Kidney (tissue), 13 donors: ENCODE measurements at regions not wholly inside any gene's neighbourhood (a gene's known extent, or its start where the extent isn't known, plus 50 kb on each side); places are given as distances from the start of the nearest gene placed in this dataset.
A peak's percentile ranks its signal among the peaks of the same experiment; 100 is the strongest.

ENCODE experiments used
- DNase-seq, 5 donors: peaks; one replicate each; pipeline ENCODE4 v3.0.0-alpha.2; 2013 to 2020
- FAIRE-seq: peaks from 2 replicates; lab custom pipeline; 2012; peaks lifted over from hg19 to GRCh38; lab: Jason Lieb, UNC
- H3K27ac ChIP-seq, 2 donors: one replicate each; pipeline ENCODE4 v1.7.0; 2013; ENCODE audit warnings: low read depth in 2 of 2, low read length in 2 of 2, inconsistent platforms in 1 of 2
- H3K27me3 ChIP-seq: one replicate; pipeline ENCODE4 v1.7.1; 2013; ENCODE audit warnings: low read length, inconsistent platforms; ENCODE audit not compliant: control insufficient read depth, insufficient read depth
- H3K36me3 ChIP-seq, 3 donors: one replicate each; pipeline versions ENCODE4 v1.7.0 to v1.7.1; 2013; ENCODE audit warnings: low read length in 3 of 3, control low read depth in 1 of 3, inconsistent platforms in 1 of 3; ENCODE audit not compliant: insufficient read depth in 3 of 3, control insufficient read depth in 2 of 3
- H3K4me1 ChIP-seq, 3 donors: one replicate each; pipeline versions ENCODE4 v1.7.0 to v1.7.1; 2013; ENCODE audit warnings: low read length in 3 of 3, inconsistent platforms in 1 of 3, low read depth in 1 of 3; ENCODE audit not compliant: control insufficient read depth in 2 of 3, insufficient read depth in 2 of 3
- H3K4me3 ChIP-seq, 3 donors: one replicate each; pipeline versions ENCODE4 v1.7.0 to v1.8.1; 2013; ENCODE audit warnings: low read length in 3 of 3, control low read depth in 1 of 3, inconsistent platforms in 1 of 3
- H3K9ac ChIP-seq, 3 donors: one replicate each; pipeline versions ENCODE4 v1.7.0 to v1.7.1; 2013; ENCODE audit warnings: low read length in 3 of 3, control low read depth in 1 of 3, inconsistent platforms in 1 of 3
- H3K9me3 ChIP-seq, 3 donors: one replicate each; pipeline versions ENCODE4 v1.7.0 to v1.7.1; 2013; ENCODE audit warnings: low read length in 3 of 3, control low read depth in 1 of 3, inconsistent platforms in 1 of 3; ENCODE audit not compliant: control insufficient read depth in 2 of 3, insufficient read depth in 1 of 3
- CTCF ChIP-seq: IDR thresholded peaks from 3 replicates; pipeline ENCODE4 v1.5.1; 2012; ENCODE audit warnings: mild to moderate bottlenecking, moderate library complexity, borderline replicate concordance; ENCODE audit not compliant: insufficient read depth; ENCODE audit errors: extremely low read depth
- intact Hi-C: fragments of 100-400 bp; cut with DNase I; formaldehyde crosslinking; loops from one replicate; pipeline ENCODE4 v1.11.1; 2022
- donor health status: control.
- donor health status: control.
- donor health status: control.
- donor health status: control.
- donor health status: control.
- donor health status: DM: yes; HTN: yes; CAD: no.
- donor health status: Normal renal cell carcinoma (clear cell type).

DNA sequence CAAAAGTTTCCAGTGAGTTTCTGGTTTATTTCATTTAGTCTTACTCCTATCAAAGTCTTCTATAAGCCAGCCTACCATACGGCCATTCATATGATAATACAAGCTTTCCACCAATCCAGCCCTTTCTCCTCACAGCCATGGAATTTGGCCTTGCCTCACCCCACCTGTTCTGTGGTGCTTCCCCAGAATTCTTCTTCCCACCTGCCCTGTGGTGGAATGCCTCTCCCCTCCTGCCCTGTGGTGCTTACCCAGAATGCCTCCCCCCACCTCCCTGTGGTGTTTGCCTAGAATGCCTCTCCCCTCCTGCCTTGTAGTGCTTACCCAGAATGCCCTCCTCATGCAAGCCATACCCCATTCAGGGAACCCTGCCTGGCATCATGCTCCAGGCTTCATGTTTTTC lies 90.3 kb upstream of the APC start:
- Histone ChIP-seq H3K27me3 (no peaks in the 10 kb centered on the region), H3K9ac (no peak overlapping the region), H3K27ac (no peak overlapping the region), H3K9me3 (no peaks in the 10 kb centered on the region), H3K36me3 (no peaks in the 10 kb centered on the region), H3K4me1 (no peaks in the 10 kb centered on the region), H3K4me3 (no peak overlapping the region)
- TF ChIP-seq CTCF: no peak
- DNase-seq (no peak), FAIRE-seq (no peak)
- intact Hi-C loops: no loop called here

DNA sequence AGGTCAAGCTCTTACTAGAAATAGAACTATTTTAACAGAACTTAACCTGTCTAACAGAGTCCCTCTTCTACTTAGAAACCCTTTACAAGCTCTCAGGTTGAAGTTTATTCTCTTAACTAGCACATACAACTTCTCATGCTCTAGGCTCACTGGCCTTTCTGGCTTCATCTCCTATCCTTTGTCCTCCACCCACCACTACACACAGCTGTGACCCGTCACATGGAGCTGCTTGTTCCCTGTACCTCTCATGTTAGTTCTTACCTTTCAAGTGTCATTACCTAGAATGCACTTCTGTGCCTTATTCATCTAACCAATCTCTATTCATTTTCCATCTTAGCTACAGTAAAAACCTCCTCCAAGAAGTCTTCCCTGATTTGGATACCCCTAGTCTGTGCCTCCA lies 89.4 kb upstream of the APC start:
- no peak overlapping the region for H3K9ac ChIP-seq
- no peak for DNase-seq
- no peaks in the 10 kb centered on the region for H3K36me3 ChIP-seq
- no peak overlapping the region for H3K4me3 ChIP-seq
- H3K27me3 ChIP-seq: no peaks in the 10 kb centered on the region
- no peak for FAIRE-seq
- intact Hi-C loops: no loop called here
- no peaks in the 10 kb centered on the region for H3K9me3 ChIP-seq
- no peaks in the 10 kb centered on the region for H3K4me1 ChIP-seq
- H3K27ac ChIP-seq: no peak overlapping the region
- no peak for TF ChIP-seq CTCF

- Histone ChIP-seq H3K36me3 (no peaks in the 10 kb centered on the region), H3K27me3 (no peaks in the 10 kb centered on the region), H3K27ac (no peak overlapping the region), H3K9me3 (no peaks in the 10 kb centered on the region), H3K9ac (no peak overlapping the region), H3K4me1 (no peaks in the 10 kb centered on the region), H3K4me3 (no peak overlapping the region)
- no peak for TF ChIP-seq CTCF
- no peak for FAIRE-seq
- no peak for DNase-seq
- intact Hi-C loops: no loop called here
These were observed 87.8 kb upstream of the APC start for GRCh38 chr5:112649882-112650281.

DNA sequence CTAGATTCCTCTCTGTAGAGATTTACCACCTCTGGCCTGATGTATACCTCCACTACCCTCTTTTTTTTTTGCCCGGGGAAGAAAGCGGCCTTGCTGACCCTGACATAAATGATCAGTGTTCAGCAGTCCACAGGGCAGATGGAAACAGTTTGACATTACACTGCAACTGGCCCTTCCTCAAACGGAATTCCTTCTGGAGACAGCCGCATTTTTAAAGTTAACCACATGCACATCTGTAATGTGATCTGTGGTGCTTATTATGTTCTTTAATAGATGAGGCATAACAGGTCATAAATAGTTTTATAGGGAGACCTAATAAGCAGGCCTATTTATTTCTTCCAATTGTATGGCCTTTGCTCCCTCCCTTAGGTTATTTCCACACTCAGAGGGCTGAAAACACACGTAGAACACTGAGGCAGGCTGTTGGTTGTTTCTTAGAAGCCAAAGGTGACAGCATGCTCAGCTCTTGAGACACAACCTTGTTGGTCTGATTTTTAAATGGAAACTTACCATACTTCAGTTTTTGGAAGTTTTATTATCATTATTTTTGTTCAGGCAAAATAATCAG lies 84.0 kb upstream of the APC start:
- FAIRE-seq (no peak), DNase-seq (peak in 1 of 5 donors; percentile 18)
- no peaks in the 10 kb centered on the region for H3K36me3 ChIP-seq
- H3K4me1 ChIP-seq: no peaks in the 10 kb centered on the region
- TF ChIP-seq CTCF: no peak
- no peaks in the 10 kb centered on the region for H3K9me3 ChIP-seq
- H3K9ac ChIP-seq: no peak overlapping the region
- no peak overlapping the region for H3K4me3 ChIP-seq
- H3K27me3 ChIP-seq: no peaks in the 10 kb centered on the region
- intact Hi-C loops: no loop called here
- H3K27ac ChIP-seq: no peak overlapping the region
